GM21526 (cell line): ENCODE measurements at regions not wholly inside any gene's neighbourhood (a gene's known extent, or its start where the extent isn't known, plus 50 kb on each side); places are given as distances from the start of the nearest gene placed in this dataset.

Experiments used
- ATAC-seq: cut with Tn5 transposase; IDR thresholded peaks from one replicate; pipeline ENCODE4 v1.9.1; 2021; ENCODE audit warnings: moderate library complexity; ENCODE audit not compliant: unreplicated experiment, low FRiP score

DNA sequence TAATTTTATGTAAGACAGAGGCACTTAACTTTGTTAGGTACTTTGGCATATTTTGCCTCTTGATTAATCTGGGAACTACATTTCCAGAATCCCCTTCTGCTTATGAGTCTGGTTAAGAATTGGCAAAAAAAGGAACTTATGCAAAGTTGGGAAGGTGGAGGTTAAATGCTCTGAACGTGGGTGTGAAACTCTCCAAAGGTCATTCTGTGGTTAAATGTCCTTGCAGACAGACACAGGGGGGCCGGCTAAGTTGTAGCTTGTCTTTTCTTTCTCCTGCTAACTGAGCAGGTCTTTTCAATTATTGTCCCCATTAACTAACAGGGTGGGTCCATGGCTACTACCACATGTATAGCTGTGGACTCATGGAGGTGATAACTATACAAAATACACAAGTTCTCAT is 248.6 kb upstream of the NOVA1 start:
- no peak for ATAC-seq

GRCh38 chr14:26849514-26849913 is 251.7 kb upstream of the NOVA1 start:
- ATAC-seq: no peak

DNA sequence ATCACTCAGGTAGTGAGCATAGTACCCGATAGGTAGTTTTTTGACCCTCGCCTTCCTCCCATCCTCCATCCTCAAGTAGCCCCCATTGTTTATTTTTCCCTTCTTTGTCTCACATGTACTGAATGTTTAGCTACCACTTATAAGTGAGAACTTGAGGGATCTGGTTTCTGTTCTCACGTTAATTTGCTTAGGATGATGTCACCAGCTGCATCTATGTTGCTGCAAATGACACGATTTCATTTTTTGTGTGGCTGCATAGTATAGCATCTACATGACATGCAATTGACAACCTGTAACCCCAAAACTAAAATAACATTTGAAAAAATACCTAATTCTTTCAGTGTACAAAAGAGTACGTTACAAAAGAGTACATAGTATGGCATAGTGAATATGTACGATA is 254.0 kb upstream of the NOVA1 start:
- no peak for ATAC-seq

DNA sequence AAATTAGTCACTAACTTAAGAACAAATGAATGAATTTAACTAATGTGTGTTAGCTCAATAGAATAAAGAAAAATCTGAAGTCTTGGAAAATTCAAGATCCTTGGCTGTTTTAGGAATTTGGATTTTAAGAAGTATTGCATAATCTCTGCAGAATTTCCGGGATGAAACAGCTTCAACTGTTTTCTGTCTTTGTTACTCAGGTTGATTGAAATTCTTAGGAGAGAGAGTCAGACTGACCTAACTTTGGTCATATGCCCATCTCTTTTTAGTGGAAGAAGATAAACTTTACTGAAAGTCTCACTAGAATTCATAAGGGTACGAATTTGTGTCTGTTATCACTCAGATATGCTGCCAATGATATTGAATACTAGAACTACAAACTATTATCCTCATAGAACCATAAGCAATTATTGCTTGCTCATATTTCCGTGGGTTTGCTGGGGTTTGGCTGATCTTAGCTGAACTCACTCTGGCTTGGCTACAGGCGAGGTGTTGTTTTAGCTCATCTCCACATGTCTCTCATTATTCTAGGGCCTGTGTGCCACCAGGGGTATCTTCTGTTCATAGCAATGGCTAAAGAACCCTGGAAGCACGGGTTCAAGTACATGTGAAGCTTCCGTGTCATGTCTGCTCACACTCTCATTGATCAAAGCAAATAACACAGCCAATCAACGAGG is 257.4 kb upstream of the NOVA1 start:
- ATAC-seq: no peak

DNA sequence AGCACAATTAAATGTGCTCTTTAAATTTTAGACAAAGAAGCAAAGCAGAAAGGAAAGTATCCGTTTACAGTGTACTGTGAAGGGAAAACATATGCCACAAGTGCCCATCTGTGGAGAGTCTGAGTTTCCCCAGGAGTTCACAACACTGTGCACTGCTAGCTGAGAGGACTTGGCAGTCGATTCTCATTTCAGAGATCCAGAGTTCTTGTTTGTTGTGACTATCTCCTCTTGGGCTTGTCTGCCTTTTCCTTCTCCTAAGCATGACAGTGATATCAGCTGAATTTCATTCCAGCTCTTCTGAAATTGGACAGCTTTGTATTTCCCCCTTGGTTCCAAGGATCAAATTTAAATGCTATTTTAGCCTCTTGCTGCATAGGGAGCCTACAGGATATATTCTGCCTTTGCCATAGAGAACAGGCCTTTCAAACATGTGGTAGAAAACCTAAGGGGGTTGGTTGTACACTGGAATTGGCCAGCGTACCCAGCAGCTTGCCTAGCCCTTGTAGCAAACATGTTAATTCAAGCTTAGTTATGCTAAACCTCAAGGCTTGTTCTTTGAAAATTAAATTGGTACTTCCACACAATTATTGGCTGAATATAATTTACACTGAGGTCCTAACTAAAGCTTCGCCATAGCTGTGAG is 259.2 kb upstream of the NOVA1 start:
- no peak for ATAC-seq

DNA sequence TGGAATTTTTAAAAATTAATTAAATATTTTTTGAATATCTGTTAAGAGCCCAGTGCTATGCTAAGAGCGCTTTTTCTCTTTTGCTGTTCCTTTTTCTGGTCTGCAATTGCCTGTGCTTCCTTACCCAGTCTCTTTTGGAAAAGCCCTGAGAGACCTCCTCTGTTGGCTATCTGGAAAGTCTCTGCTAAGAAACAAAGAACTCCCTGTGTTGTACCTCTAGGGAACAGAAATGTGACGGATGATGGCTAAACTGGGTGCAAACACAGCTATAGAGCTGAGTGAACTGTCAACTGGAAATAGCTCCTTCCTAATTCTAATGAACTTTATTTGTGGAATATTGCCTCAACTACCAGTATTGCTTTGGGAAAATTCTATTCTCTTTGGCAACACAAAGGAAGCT is 261.6 kb upstream of the NOVA1 start:
- ATAC-seq: no peak

GRCh38 chr14:26860111-26860510 is 262.3 kb upstream of the NOVA1 start:
- ATAC-seq: no peak

- ATAC-seq: no peak
Measured at GRCh38 chr14:26863736-26864135, 265.9 kb upstream of the NOVA1 start.

GRCh38 chr14:26866721-26867120 is 268.9 kb upstream of the NOVA1 start:
- ATAC-seq: no peak

- no peak for ATAC-seq
Measured at GRCh38 chr14:26867171-26867757, 269.4 kb upstream of the NOVA1 start.

DNA sequence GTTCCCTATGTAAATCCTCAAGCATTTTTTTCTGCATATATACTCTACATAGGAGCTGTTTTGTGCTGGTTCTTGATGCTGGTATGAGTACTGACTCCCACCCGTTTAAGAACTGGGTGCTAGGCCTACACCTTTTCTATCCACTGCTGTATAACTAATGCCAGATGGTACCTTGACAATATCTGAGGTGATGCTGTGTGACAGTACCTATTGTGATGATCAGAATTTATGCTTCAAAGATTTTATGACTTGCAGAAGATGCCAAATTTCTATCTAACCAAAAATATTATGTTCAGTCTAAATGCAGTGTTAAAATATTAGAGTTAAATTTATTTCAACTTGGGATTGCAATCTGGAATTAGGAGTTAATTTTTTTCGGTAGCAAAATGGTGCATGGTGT is 272.3 kb upstream of the NOVA1 start:
- no peak for ATAC-seq

DNA sequence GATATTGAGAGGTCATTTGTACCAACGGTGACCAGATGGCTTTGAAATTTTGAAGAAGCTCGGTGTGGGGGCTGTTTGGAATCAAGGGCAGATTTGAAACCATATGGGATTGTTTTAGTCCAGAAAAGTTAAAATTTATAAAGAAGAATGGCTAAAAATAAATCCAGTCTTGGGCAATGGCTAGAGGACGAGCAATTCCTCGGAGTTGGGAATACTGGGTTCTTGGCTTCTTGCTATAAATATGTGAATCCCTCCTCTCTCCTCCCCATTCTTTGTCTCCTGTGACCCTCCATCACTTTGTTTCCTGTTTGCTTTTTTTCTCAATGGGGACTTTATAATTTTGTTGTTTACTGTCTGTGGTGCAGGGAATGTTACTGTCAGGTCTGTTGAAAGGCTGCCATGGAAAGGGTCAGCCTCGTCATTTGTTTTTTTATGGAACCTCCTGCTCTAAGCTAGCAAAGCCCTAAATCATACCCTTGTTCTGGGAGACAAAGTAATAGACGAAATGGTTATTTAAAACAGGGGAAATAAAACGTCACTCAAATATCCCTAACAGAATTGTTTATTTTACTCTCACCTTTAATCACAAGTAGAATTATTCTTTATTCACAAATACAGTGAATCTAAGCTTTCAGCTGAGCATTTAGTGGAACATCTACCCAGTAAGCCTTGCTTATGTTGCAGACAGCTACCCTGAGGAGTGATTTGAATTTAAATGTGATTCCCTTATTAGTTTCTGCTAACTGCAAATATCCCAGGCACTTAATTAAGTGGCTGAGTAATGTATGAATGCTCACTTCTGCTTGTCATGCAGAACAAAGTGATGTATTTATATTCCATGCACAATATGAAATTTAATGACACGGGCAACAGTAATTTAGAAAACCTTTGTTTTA is 273.1 kb upstream of the NOVA1 start:
- ATAC-seq: no peak

DNA sequence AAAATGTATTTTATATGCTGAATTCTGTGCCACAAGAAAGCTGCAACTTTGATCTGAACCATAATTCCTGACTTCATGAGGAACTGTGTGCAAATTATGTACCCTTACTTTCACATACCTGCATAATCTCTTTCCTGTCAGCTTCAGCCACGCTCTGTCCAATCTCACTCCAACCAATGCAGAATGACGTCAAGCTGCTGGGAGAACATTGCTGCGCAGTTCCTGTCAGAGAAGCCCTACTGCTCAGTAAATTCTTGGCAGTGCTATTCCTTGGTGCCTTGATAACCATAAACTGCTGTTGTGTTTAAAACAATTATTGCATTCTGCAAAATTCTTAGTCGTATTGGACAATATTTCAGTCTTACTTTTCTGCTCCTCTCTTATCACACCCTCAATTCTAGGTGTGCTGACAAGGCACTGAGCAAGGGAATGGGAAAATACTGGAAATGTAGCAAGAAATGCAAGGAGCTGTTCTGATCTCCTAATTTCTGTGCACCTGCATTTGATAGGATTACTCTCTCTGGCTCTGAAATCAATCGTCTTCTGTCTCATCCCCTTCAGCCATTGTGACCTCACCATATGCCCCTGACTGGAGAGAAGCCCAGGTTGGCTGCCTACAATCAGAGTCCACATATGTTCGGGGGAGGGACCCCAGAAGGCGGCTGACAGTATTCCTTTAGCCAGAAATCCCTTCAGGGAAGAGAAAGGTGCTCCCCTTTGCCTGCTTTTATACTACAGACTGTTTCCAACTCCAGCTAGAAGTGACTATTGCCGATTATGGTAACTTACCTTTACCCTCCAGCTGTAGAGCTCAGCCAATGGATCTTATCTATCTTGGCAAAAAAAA is 274.9 kb upstream of the NOVA1 start:
- ATAC-seq: no peak

- no peak for ATAC-seq
Measured at GRCh38 chr14:26873362-26873960, 275.6 kb upstream of the NOVA1 start.

DNA sequence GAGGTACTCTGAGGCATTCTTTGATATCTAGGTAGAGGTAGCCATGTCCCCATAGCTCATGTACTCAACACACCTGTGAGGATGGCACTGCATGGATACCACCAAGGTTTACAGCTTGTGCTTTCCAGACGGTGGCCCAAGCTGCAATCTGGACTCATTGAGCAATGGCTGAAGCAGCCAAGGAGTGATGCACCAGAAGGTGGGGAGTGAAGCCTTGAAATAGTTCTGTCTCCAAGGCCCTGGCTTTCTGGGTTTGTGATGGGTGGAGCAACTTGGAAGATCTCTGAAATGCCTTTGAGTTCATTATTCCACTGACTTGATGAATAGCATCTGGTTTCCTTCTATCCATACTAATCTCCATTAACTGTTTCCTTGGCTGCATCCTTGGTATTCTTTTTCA is 290.0 kb upstream of the NOVA1 start:
- ATAC-seq: no peak

DNA sequence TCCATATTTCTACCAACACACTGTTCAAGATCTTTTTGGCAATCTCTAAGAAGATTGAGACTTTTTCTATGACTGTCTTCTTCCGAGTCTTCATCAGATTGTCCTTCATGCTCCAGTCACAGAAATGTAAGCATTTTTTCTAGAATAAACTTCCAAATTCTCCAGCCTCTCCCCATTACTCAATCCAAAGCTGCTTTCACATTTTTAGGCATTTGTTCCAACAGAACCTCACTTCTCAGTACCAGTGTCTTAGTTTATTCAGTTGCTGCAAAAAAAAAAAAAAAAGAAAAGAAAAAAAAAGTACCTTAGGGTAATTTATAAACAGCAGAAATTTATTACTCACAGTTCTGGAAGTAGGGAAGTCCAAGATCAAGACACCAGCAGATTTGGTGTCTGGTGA is 290.8 kb upstream of the NOVA1 start:
- no peak for ATAC-seq

GRCh38 chr14:26896447-26896846 is 298.6 kb upstream of the NOVA1 start:
- no peak for ATAC-seq

DNA sequence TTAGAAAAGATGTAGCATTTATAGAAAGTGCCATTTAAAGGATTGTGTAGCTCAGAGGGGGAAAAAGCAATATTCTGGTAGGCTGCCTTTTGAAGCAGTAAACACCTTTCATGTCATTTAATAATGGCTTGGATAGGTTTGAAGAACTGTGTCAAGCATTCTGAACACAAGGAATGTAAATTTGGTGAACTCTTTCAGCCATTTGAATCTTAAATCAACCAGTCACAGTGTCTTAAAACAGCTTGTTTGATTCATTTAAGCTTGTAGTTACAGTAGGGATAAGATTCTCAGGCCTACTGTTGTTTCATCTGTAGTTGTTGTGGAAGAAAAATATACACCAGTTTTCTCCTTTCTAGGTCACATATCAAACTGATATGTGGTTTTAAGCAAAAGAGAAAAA is 299.4 kb upstream of the NOVA1 start:
- no peak for ATAC-seq

GRCh38 chr14:26905229-26905628 is 307.4 kb upstream of the NOVA1 start:
- no peak for ATAC-seq

- no peak for ATAC-seq
Measured at GRCh38 chr14:26913786-26914185, 316.0 kb upstream of the NOVA1 start.
